ENCODE measurements at regions not wholly inside any gene's neighbourhood (a gene's known extent, or its start where the extent isn't known, plus 50 kb on each side); places are given as distances from the start of the nearest gene placed in this dataset.

- no peaks in the 10 kb centered on the region for H3K36me3 Mint-ChIP-seq (ENCODE audit: low read depth)
- H3K9me3 Mint-ChIP-seq = no peaks in the 10 kb centered on the region
- H3K27me3 Mint-ChIP-seq (ENCODE audit: insufficient read depth) = no peaks in the 10 kb centered on the region
- no peak for DNase-seq (ENCODE audit: low spot score)
- H3K4me3 Mint-ChIP-seq = no peak overlapping the region
- peaks cover 5% of the 10 kb centered on the region for H3K4me1 Mint-ChIP-seq (ENCODE audit: low read depth)
- no peak overlapping the region for H3K27ac Mint-ChIP-seq
- intact Hi-C loops (cut with micrococcal nuclease) = no loop called here
Observed at GRCh38 chr5:116769470-116769869, 194.8 kb upstream of the SEMA6A start.

DNA sequence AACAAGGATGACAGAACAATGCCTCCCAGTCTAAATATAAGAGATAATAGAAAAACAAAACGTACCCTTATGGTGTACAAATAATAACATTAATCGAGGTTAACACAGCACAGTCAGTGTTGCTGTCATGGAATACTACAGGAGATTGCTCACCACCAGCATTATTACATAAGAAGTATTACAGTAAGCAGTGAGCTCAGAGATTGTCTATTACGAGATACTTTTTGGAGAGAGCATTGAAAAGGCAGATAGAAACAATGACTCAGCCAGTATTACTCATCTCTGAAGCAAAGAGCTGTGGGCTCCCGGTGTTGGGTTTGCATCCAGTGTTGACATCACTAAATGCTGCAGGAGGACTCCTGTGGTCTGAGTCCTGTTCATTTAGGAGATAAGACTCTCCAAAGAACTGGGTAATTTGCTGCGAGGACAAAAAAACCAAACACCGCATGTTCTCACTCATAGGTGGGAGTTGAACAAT, 191.9 kb upstream of the SEMA6A start:
- DNase-seq (ENCODE audit: low spot score) = no peak
- Mint-ChIP-seq H3K9me3 (no peaks in the 10 kb centered on the region), H3K27ac (no peak overlapping the region), H3K36me3 (ENCODE audit: low read depth) (no peaks in the 10 kb centered on the region), H3K4me1 (ENCODE audit: low read depth) (peaks cover 5% of the 10 kb centered on the region), H3K27me3 (ENCODE audit: insufficient read depth) (no peaks in the 10 kb centered on the region), H3K4me3 (no peak overlapping the region)
- intact Hi-C loops (cut with micrococcal nuclease) = no loop called here

DNA sequence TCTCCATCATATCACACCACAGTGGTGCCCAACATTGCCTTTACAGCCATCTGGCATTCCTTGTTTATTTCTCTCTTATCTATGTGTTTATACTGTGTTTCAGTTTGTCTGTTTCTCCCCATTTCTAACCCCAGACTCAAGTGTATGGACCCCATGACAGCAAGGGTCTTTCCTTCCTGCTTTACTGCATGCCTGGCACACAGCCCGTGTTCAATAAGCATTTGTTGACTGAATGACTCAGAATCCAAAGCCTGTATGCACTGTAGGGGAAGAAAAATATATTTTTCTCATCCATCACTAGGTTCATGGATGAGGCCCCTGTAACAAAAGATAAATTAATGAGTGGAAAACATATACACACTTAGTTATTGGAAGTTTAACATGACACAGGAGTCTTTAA, 190.8 kb upstream of the SEMA6A start:
- no peaks in the 10 kb centered on the region for H3K36me3 Mint-ChIP-seq (ENCODE audit: low read depth)
- no peaks in the 10 kb centered on the region for H3K27me3 Mint-ChIP-seq (ENCODE audit: insufficient read depth)
- H3K4me1 Mint-ChIP-seq (ENCODE audit: low read depth) = peaks cover 5% of the 10 kb centered on the region
- no peak overlapping the region for H3K4me3 Mint-ChIP-seq
- H3K27ac Mint-ChIP-seq = no peak overlapping the region
- no peak for DNase-seq (ENCODE audit: low spot score)
- intact Hi-C loops (cut with micrococcal nuclease) = no loop called here
- no peaks in the 10 kb centered on the region for H3K9me3 Mint-ChIP-seq

GRCh38 chr5:116764941-116765340, 190.3 kb upstream of the SEMA6A start:
- Mint-ChIP-seq H3K27me3 (ENCODE audit: insufficient read depth) (no peaks in the 10 kb centered on the region), H3K4me1 (ENCODE audit: low read depth) (peaks cover 5% of the 10 kb centered on the region), H3K36me3 (ENCODE audit: low read depth) (no peaks in the 10 kb centered on the region), H3K27ac (no peak overlapping the region), H3K4me3 (no peak overlapping the region), H3K9me3 (no peaks in the 10 kb centered on the region)
- no peak for DNase-seq (ENCODE audit: low spot score)
- intact Hi-C loops (cut with micrococcal nuclease) = no loop called here

- no peak overlapping the region for H3K27ac Mint-ChIP-seq
- intact Hi-C loops (cut with micrococcal nuclease) = no loop called here
- H3K4me3 Mint-ChIP-seq = no peak overlapping the region
- no peak for DNase-seq (ENCODE audit: low spot score)
- H3K36me3 Mint-ChIP-seq (ENCODE audit: low read depth) = no peaks in the 10 kb centered on the region
- H3K9me3 Mint-ChIP-seq = no peaks in the 10 kb centered on the region
- H3K4me1 Mint-ChIP-seq (ENCODE audit: low read depth) = peaks cover 5% of the 10 kb centered on the region
- H3K27me3 Mint-ChIP-seq (ENCODE audit: insufficient read depth) = no peaks in the 10 kb centered on the region
Observed at GRCh38 chr5:116763987-116764866, 189.6 kb upstream of the SEMA6A start.

- no peak overlapping the region for H3K4me3 Mint-ChIP-seq
- H3K9me3 Mint-ChIP-seq = no peaks in the 10 kb centered on the region
- no peaks in the 10 kb centered on the region for H3K4me1 Mint-ChIP-seq (ENCODE audit: low read depth)
- no peak for DNase-seq (ENCODE audit: low spot score)
- no peaks in the 10 kb centered on the region for H3K36me3 Mint-ChIP-seq (ENCODE audit: low read depth)
- intact Hi-C loops (cut with micrococcal nuclease) = no loop called here
- H3K27ac Mint-ChIP-seq = no peak overlapping the region
- H3K27me3 Mint-ChIP-seq (ENCODE audit: insufficient read depth) = no peaks in the 10 kb centered on the region
Observed at GRCh38 chr5:116759860-116760640, 185.4 kb upstream of the SEMA6A start.

GRCh38 chr5:116757326-116757725, 182.7 kb upstream of the SEMA6A start:
- DNase-seq (ENCODE audit: low spot score) = no peak
- intact Hi-C loops (cut with micrococcal nuclease) = no loop called here
- Mint-ChIP-seq H3K4me3 (no peak overlapping the region), H3K9me3 (no peaks in the 10 kb centered on the region), H3K27me3 (ENCODE audit: insufficient read depth) (no peaks in the 10 kb centered on the region), H3K27ac (no peak overlapping the region), H3K4me1 (ENCODE audit: low read depth) (no peaks in the 10 kb centered on the region), H3K36me3 (ENCODE audit: low read depth) (no peaks in the 10 kb centered on the region)

- no peaks in the 10 kb centered on the region for H3K27me3 Mint-ChIP-seq (ENCODE audit: insufficient read depth)
- no peaks in the 10 kb centered on the region for H3K9me3 Mint-ChIP-seq
- H3K36me3 Mint-ChIP-seq (ENCODE audit: low read depth) = no peaks in the 10 kb centered on the region
- H3K27ac Mint-ChIP-seq = no peak overlapping the region
- H3K4me3 Mint-ChIP-seq = no peak overlapping the region
- no peak for DNase-seq (ENCODE audit: low spot score)
- intact Hi-C loops (cut with micrococcal nuclease) = no loop called here
- no peaks in the 10 kb centered on the region for H3K4me1 Mint-ChIP-seq (ENCODE audit: low read depth)
Observed at GRCh38 chr5:116756531-116756930, 181.9 kb upstream of the SEMA6A start.

DNA sequence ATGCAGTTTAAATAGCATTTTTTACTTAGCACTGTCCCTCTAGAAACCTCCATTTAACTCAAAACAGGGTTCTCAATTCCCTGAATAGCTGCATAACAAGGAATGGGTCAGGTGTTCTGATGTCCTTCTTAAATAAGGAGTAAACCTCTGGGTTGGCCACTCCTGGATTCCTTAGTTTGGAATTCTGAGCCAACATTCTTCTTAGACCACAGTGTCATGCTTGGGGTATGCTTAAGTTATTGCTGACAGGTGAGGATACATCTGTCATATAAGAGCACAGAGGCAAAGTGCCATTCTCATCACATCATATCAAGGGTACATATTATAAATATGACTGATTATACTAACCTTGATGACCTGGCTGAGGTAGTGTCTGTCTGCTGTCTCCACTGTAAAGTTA, 179.9 kb upstream of the SEMA6A start:
- Mint-ChIP-seq H3K36me3 (ENCODE audit: low read depth) (no peaks in the 10 kb centered on the region), H3K27ac (no peak overlapping the region), H3K4me1 (ENCODE audit: low read depth) (no peaks in the 10 kb centered on the region), H3K9me3 (no peaks in the 10 kb centered on the region), H3K4me3 (no peak overlapping the region), H3K27me3 (ENCODE audit: insufficient read depth) (no peaks in the 10 kb centered on the region)
- intact Hi-C loops (cut with micrococcal nuclease) = no loop called here
- no peak for DNase-seq (ENCODE audit: low spot score)

- intact Hi-C loops (cut with micrococcal nuclease) = no loop called here
- H3K9me3 Mint-ChIP-seq = no peaks in the 10 kb centered on the region
Observed at GRCh38 chr5:116751684-116752083, 177.1 kb upstream of the SEMA6A start.

DNA sequence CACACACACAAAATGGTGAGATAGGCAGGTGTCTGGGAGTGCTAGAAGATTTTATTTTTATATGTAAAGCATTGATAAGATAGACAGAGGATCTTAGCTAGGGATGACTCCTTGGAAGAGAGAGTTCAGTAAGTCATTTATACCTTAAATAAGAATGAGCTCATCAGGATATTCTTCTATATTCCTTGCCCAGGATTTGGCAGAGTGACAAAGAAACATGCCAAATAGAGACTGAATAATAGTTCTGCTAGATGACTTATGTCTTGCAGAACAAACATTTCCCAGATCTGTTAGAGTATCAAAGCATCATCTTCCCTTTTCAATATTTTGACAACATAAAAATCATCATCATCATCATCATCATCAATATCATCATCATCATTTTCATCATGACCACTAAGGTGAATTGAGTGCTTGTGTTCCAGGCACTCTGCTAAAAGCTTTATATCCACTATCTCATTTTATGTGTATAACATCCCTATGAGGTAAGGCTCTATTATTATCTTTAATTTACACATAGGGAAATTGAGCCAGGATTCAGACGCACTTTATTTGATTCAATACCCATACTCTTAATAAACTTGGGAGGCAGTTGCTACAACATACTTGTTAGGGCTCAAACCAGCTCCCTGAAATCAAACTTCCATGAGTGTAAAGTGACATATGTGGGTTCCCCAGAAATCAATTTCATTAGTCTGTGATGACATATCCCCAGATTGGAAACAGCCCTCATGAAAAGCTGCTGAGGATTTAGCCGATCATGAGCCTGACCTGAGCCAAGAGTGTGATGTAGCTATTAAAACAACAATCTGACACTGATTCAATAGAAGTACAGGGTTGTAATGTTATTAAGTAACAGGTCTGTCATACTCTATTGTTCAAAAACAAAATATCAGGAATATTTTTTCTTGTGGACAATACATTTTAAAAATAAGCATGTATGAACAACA, 176.3 kb upstream of the SEMA6A start:
- H3K9me3 Mint-ChIP-seq = no peaks in the 10 kb centered on the region
- no peaks in the 10 kb centered on the region for H3K27me3 Mint-ChIP-seq (ENCODE audit: insufficient read depth)
- intact Hi-C loops (cut with micrococcal nuclease) = no loop called here

More at GRCh38 chr5:116751684-116752083, 177.1 kb upstream of the SEMA6A start:
- no peaks in the 10 kb centered on the region for H3K36me3 Mint-ChIP-seq (ENCODE audit: low read depth)
- H3K4me3 Mint-ChIP-seq = no peak overlapping the region
- no peak overlapping the region for H3K27ac Mint-ChIP-seq
- DNase-seq (ENCODE audit: low spot score) = no peak
- no peaks in the 10 kb centered on the region for H3K27me3 Mint-ChIP-seq (ENCODE audit: insufficient read depth)
- H3K4me1 Mint-ChIP-seq (ENCODE audit: low read depth) = no peaks in the 10 kb centered on the region

DNA sequence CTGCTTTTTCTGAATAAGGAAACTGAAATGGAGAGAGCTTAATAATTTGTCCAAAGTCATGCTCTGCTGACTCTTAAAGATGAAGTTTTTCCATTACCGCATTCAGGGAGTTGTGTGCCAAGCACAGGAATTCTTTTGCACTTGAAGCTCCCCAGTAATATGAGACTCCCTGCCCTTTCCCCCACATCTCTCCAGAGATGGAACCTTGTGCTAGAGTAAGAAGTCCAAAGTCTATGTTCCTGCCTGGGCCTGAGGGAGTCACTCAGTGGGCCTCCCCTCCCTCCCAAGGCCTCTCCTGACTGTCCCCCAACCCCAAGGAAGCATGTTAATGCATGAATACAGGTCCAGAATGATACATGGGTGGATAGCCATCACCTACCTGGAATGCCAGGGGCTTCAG, 173.3 kb upstream of the SEMA6A start:
- Mint-ChIP-seq H3K9me3 (peaks cover 18% of the 10 kb centered on the region), H3K27me3 (ENCODE audit: insufficient read depth) (no peaks in the 10 kb centered on the region), H3K27ac (no peak overlapping the region), H3K36me3 (ENCODE audit: low read depth) (no peaks in the 10 kb centered on the region), H3K4me3 (no peak overlapping the region), H3K4me1 (ENCODE audit: low read depth) (no peaks in the 10 kb centered on the region)
- no peak for DNase-seq (ENCODE audit: low spot score)
- intact Hi-C loops (cut with micrococcal nuclease) = no loop called here

More for the DNA sequence above, 176.3 kb upstream of the SEMA6A start:
- no peak for DNase-seq (ENCODE audit: low spot score)
- Mint-ChIP-seq H3K36me3 (ENCODE audit: low read depth) (no peaks in the 10 kb centered on the region), H3K4me3 (no peak overlapping the region), H3K4me1 (ENCODE audit: low read depth) (no peaks in the 10 kb centered on the region), H3K27ac (no peak overlapping the region)
